A673 (cell line): ENCODE measurements at regions not wholly inside any gene's neighbourhood (a gene's known extent, or its start where the extent isn't known, plus 50 kb on each side); places are given as distances from the start of the nearest gene placed in this dataset.

ENCODE experiments used
- BruUV-seq: library from RNA; stranded (reverse); fragments of 400-500 nt; replicated peaks from 2 replicates; lab custom pipeline; 2021; lab: Mats Ljungman, UMichigan
- CTCF ChIA-PET: fragments of 300-600 bp; sonication (Branson Sonifier 250); formaldehyde crosslinking; loops from one replicate; lab custom pipeline; 2022; ENCODE audit warnings: antibody characterized with exemption; lab: Charles Lee
- POLR2A ChIA-PET: fragments of 300-600 bp; sonication (Branson Sonifier 250); formaldehyde crosslinking; loops from one replicate; lab custom pipeline; 2022; ENCODE audit warnings: antibody characterized with exemption; ENCODE audit not compliant: low non-redundant PET; lab: Charles Lee
- DNase-seq: peaks from one replicate; pipeline ENCODE4 v3.0.0-alpha.2; 2015; ENCODE audit warnings: low spot score
- H3K27ac ChIP-seq: fragments of 200-600 bp; sonication (generic); 2 replicates; pipeline ENCODE4 v1.5.1; 2016; ENCODE audit warnings: mixed run types, low read depth, mild to moderate bottlenecking, mixed read lengths, antibody characterized with exemption, low read length; ENCODE audit not compliant: poor library complexity, severe bottlenecking
- H3K27me3 ChIP-seq: fragments of 200-600 bp; sonication (generic); replicated peaks from 2 replicates; pipeline ENCODE4 v1.6.1; 2017; ENCODE audit warnings: mixed run types, low read depth, mild to moderate bottlenecking, mixed read lengths, antibody characterized with exemption, low read length; ENCODE audit not compliant: insufficient read depth, poor library complexity
- H3K36me3 ChIP-seq: fragments of 200-600 bp; sonication (generic); 2 replicates; pipeline ENCODE4 v1.6.1; 2016; ENCODE audit warnings: mixed run types, mild to moderate bottlenecking, mixed read lengths, antibody characterized with exemption, low read length; ENCODE audit not compliant: insufficient read depth, poor library complexity, severe bottlenecking
- H3K4me1 ChIP-seq: fragments of 200-600 bp; sonication (generic); 2 replicates; pipeline ENCODE4 v1.6.1; 2017; ENCODE audit warnings: mixed run types, mild to moderate bottlenecking, mixed read lengths, antibody characterized with exemption, low read length; ENCODE audit not compliant: insufficient read depth, poor library complexity, severe bottlenecking
- H3K4me3 ChIP-seq: fragments of 200-600 bp; sonication (generic); 2 replicates; pipeline ENCODE4 v1.5.1; 2016; ENCODE audit warnings: low read depth, mixed run types, mild to moderate bottlenecking, mixed read lengths, low read length; ENCODE audit not compliant: poor library complexity, severe bottlenecking
- H3K9me3 ChIP-seq: fragments of 200-600 bp; sonication (generic); 2 replicates; pipeline ENCODE4 v1.6.1; 2016; ENCODE audit warnings: mixed run types, low read depth, mild to moderate bottlenecking, mixed read lengths, antibody characterized with exemption, low read length; ENCODE audit not compliant: poor library complexity, severe bottlenecking
- CTCF ChIP-seq: fragments of 300-800, 200-600 bp; sonication (generic); conservative IDR thresholded peaks from 2 replicates; pipeline ENCODE4 v1.5.1; 2017; ENCODE audit warnings: low read depth, mild to moderate bottlenecking, antibody characterized with exemption, low read length, moderate library complexity, mixed read lengths
- EZH2 ChIP-seq: fragments of 200-600 bp; sonication (generic); IDR thresholded peaks from 2 replicates; pipeline ENCODE4 v1.6.1; 2017; ENCODE audit warnings: borderline replicate concordance, low read depth, mild to moderate bottlenecking, mixed read lengths, antibody characterized with exemption, low read length; ENCODE audit not compliant: poor library complexity, severe bottlenecking
- intact Hi-C: fragments of 100-400 bp; cut with micrococcal nuclease; formaldehyde crosslinking; loops from one replicate; pipeline ENCODE4 v1.10.0; 2022; ENCODE audit not compliant: unreplicated experiment

DNA sequence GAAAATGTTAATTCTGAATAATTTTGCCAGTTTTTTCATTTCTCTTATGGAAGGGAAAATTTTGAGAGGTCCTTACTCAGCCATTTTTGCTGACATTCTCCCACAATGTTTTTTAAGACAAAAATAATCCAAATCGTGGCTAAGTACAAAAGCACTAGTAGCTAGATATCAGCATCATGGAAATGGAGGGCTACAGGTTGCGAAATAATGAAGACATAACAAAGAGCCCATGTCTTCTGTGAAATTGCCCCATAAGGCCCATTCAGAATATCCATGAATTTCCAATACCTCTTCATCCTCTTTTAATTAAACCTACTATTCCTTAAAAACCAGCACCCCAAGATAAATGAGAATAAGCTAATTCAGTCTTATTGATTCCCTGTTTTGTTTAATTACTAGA lies 107.4 kb downstream of the HNRNPD start:
- no TSS peak for BruUV-seq
- no peak for DNase-seq
- intact Hi-C loops = no loop called here
- ChIA-PET POLR2A (no interaction called here), CTCF (no interaction called here)
- Histone ChIP-seq H3K4me1 (peaks cover 11% of the 10 kb centered on the region), H3K27ac (no peak overlapping the region), H3K36me3 (no peaks in the 10 kb centered on the region), H3K9me3 (no peaks in the 10 kb centered on the region), H3K4me3 (no peak overlapping the region), H3K27me3 (no peaks in the 10 kb centered on the region)
- TF ChIP-seq EZH2 (no peak), CTCF (no peak)

DNA sequence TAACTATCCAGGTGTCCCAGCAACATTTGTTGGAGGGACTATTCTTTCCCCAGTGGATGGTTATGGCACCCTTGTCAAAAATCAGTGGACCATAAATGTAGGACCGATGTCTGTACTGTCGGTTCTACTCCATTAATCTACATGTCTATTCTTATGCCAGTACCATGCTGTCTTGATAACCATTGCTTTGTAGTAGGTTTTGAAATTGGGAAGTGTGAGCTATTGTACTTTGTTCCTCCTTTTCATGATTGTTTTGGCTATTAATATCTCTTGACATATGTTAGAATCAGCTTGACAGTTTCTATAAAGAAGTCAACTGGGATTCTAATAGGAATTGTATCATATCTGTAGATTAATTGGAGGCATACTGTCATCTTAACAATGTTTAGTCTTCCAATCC lies 112.7 kb downstream of the HNRNPD start:
- Histone ChIP-seq H3K4me1 (no peaks in the 10 kb centered on the region), H3K27ac (no peak overlapping the region), H3K4me3 (no peak overlapping the region), H3K36me3 (no peaks in the 10 kb centered on the region), H3K27me3 (no peaks in the 10 kb centered on the region), H3K9me3 (no peaks in the 10 kb centered on the region)
- intact Hi-C loops = no loop called here
- TF ChIP-seq EZH2 = no peak
- no peak for TF ChIP-seq CTCF
- no peak for DNase-seq
- no TSS peak for BruUV-seq
- CTCF ChIA-PET = no interaction called here
- POLR2A ChIA-PET = no interaction called here

- intact Hi-C loops = no loop called here
- CTCF ChIA-PET = no interaction called here
These were observed 113.2 kb downstream of the HNRNPD start for GRCh38 chr4:82260632-82261031.

More at GRCh38 chr4:82260632-82261031, 113.2 kb downstream of the HNRNPD start:
- Histone ChIP-seq H3K4me3 (no peak overlapping the region), H3K36me3 (no peaks in the 10 kb centered on the region), H3K27ac (no peak overlapping the region), H3K27me3 (no peaks in the 10 kb centered on the region), H3K4me1 (no peaks in the 10 kb centered on the region), H3K9me3 (no peaks in the 10 kb centered on the region)
- no TSS peak for BruUV-seq
- TF ChIP-seq EZH2 = no peak
- no peak for TF ChIP-seq CTCF
- POLR2A ChIA-PET = no interaction called here
- no peak for DNase-seq
